ENCODE measurements at regions not wholly inside any gene's neighbourhood (a gene's known extent, or its start where the extent isn't known, plus 50 kb on each side); places are given as distances from the start of the nearest gene placed in this dataset.

GRCh38 chr21:28877318-28877884, 115.3 kb downstream of the LTN1 start:
- Histone ChIP-seq H3K9ac (ENCODE audit: insufficient read depth, low read length, poor library complexity, severe bottlenecking) (no peak overlapping the region), H3K36me3 (replicated peaks in 1 of 2; ENCODE audit: control insufficient read depth in 1 of 2, insufficient read depth in 2 of 2, low read length in 2 of 2) (peaks cover 18 to 41% of the 10 kb centered on the region in 2 donors), H4K20me1 (ENCODE audit: insufficient read depth, low read length) (no peaks in the 10 kb centered on the region), H3K4me3 (replicated peaks in 1 of 3; ENCODE audit: low read depth in 2 of 3, low read length in 3 of 3) (no peak overlapping the region), H3K4me1 (ENCODE audit: control insufficient read depth in 1 of 2, insufficient read depth in 2 of 2, low read length in 2 of 2) (no peaks in the 10 kb centered on the region), H3K27ac (ENCODE audit: low read depth in 1 of 2, low read length in 2 of 2) (no peak overlapping the region), H3K9me3 (replicated peaks in 1 of 2; ENCODE audit: control insufficient read depth in 1 of 2, insufficient read depth in 1 of 2, low read length in 2 of 2) (no peaks in the 10 kb centered on the region), H3K27me3 (ENCODE audit: control insufficient read depth in 2 of 2, insufficient read depth in 2 of 2, low read length in 2 of 2) (no peaks in the 10 kb centered on the region), H3K4me2 (replicated peaks; ENCODE audit: extremely low read depth, low read length, poor library complexity, severe bottlenecking) (no peak overlapping the region), H3K79me2 (ENCODE audit: insufficient read depth, low read length) (no peaks in the 10 kb centered on the region), H2AFZ (ENCODE audit: insufficient read depth, low read depth, low read length, poor library complexity, severe bottlenecking) (no peak overlapping the region)
- Mint-ChIP-seq H3K9me3 (peaks cover 0 to 7% (median 0%) of the 10 kb centered on the region in 7 donors), H3K4me1 (no peaks in the 10 kb centered on the region), H3K36me3 (peaks cover 35 to 36% of the 10 kb centered on the region in 2 donors), H3K27ac (no peak overlapping the region), H3K27me3 (ENCODE audit: low read depth in 3 of 3) (peaks cover 0 to 3% (median 0%) of the 10 kb centered on the region in 3 donors), H3K4me3 (no peak overlapping the region)
- intact Hi-C loops (cut with micrococcal nuclease) = no loop called here
- WGBS (ENCODE audit: insufficient coverage) = no CpG with 5 or more reads among the region's 1 CpG
- TF ChIP-seq CTCF (IDR thresholded peaks at IDR 0.05) = no peak
- no peak for DNase-seq

GRCh38 chr21:28875078-28875477, 117.6 kb downstream of the LTN1 start:
- H3K4me2 ChIP-seq (replicated peaks; ENCODE audit: extremely low read depth, low read length, poor library complexity, severe bottlenecking) = no peak overlapping the region
- no peak overlapping the region for H3K4me3 ChIP-seq (replicated peaks in 1 of 3; ENCODE audit: low read depth in 2 of 3, low read length in 3 of 3)
- no peaks in the 10 kb centered on the region for H3K9me3 ChIP-seq (replicated peaks in 1 of 2; ENCODE audit: control insufficient read depth in 1 of 2, insufficient read depth in 1 of 2, low read length in 2 of 2)
- Mint-ChIP-seq H3K36me3 (peaks cover 32% of the 10 kb centered on the region in 2 donors), H3K4me1 (no peaks in the 10 kb centered on the region), H3K4me3 (no peak overlapping the region), H3K27ac (no peak overlapping the region), H3K27me3 (ENCODE audit: low read depth in 3 of 3) (peaks cover 0 to 3% (median 0%) of the 10 kb centered on the region in 3 donors), H3K9me3 (peaks cover 0 to 5% (median 0%) of the 10 kb centered on the region in 7 donors)
- no peak overlapping the region for H3K9ac ChIP-seq (ENCODE audit: insufficient read depth, low read length, poor library complexity, severe bottlenecking)
- 100% methylated on average over 1 of the region's 5 CpGs for WGBS (ENCODE audit: insufficient coverage)
- H3K79me2 ChIP-seq (ENCODE audit: insufficient read depth, low read length) = no peaks in the 10 kb centered on the region
- TF ChIP-seq CTCF (IDR thresholded peaks at IDR 0.05) = no peak
- H3K27me3 ChIP-seq (ENCODE audit: control insufficient read depth in 2 of 2, insufficient read depth in 2 of 2, low read length in 2 of 2) = no peaks in the 10 kb centered on the region
- no peaks in the 10 kb centered on the region for H3K4me1 ChIP-seq (ENCODE audit: control insufficient read depth in 1 of 2, insufficient read depth in 2 of 2, low read length in 2 of 2)
- no peak overlapping the region for H3K27ac ChIP-seq (ENCODE audit: low read depth in 1 of 2, low read length in 2 of 2)
- peaks cover 14 to 28% of the 10 kb centered on the region in 2 donors for H3K36me3 ChIP-seq (replicated peaks in 1 of 2; ENCODE audit: control insufficient read depth in 1 of 2, insufficient read depth in 2 of 2, low read length in 2 of 2)
- H2AFZ ChIP-seq (ENCODE audit: insufficient read depth, low read depth, low read length, poor library complexity, severe bottlenecking) = no peak overlapping the region
- no peaks in the 10 kb centered on the region for H4K20me1 ChIP-seq (ENCODE audit: insufficient read depth, low read length)
- no peak for DNase-seq
- intact Hi-C loops (cut with micrococcal nuclease) = no loop called here
